GM12891 (cell line): ENCODE measurements at regions not wholly inside any gene's neighbourhood (a gene's known extent, or its start where the extent isn't known, plus 50 kb on each side); places are given as distances from the start of the nearest gene placed in this dataset.

ENCODE experiments used
- POLR2A ChIP-seq: IDR thresholded peaks from 2 replicates; pipeline ENCODE4 v1.6.1; 2011; ENCODE audit warnings: low read depth, low read length, control low read depth
- TAF1 ChIP-seq: IDR thresholded peaks from 2 replicates; pipeline ENCODE4 v1.6.1; 2011; ENCODE audit warnings: low read depth, low read length, control low read depth

DNA sequence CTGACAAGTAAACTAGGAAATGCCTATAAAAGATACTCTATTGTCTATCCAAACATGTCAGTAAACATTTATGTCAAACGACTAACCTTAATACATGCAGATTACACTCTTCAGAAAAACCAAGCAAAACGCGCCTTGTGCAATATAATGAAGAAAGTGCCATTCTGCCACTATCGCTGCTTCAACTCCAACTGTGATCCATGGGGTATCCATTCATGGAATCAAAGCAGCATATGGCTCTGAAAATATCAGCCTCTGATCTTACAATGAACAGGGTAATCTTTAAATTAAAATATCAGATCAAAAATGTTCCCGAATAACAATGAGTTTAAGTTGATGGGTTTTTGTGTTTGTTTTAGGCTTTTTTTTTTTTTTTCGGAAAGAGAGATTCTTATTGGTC, 105.5 kb upstream of the SETMAR start:
- TF ChIP-seq POLR2A (no peak), TAF1 (no peak)
